GM21825 (cell line): ENCODE measurements at regions not wholly inside any gene's neighbourhood (a gene's known extent, or its start where the extent isn't known, plus 50 kb on each side); places are given as distances from the start of the nearest gene placed in this dataset.

Source experiments
- ATAC-seq: cut with Tn5 transposase; IDR thresholded peaks from one replicate; pipeline ENCODE4 v1.9.1; 2021; ENCODE audit warnings: mild to moderate bottlenecking, moderate library complexity; ENCODE audit not compliant: unreplicated experiment

- ATAC-seq = no peak
Measured at GRCh38 chr13:53143757-53144339, 115.2 kb downstream of the OLFM4 start.

- ATAC-seq = no peak
Measured at GRCh38 chr13:53144826-53145225, 116.2 kb downstream of the OLFM4 start.

- ATAC-seq = no peak
Measured at GRCh38 chr13:53150568-53150967, 122.0 kb downstream of the OLFM4 start.

- ATAC-seq = peak; percentile 99
Measured at GRCh38 chr13:53151336-53152056, 122.9 kb downstream of the OLFM4 start.

- ATAC-seq = no peak
Measured at GRCh38 chr13:53152057-53152421, 123.4 kb downstream of the OLFM4 start.

- no peak for ATAC-seq
Measured at GRCh38 chr13:53158201-53158600, 129.6 kb downstream of the OLFM4 start.

GRCh38 chr13:53159431-53159830 is 130.8 kb downstream of the OLFM4 start:
- no peak for ATAC-seq

GRCh38 chr13:53160211-53160610 is 131.6 kb downstream of the OLFM4 start:
- no peak for ATAC-seq

GRCh38 chr13:53161251-53161650 is 132.6 kb downstream of the OLFM4 start:
- ATAC-seq = no peak

GRCh38 chr13:53165261-53165660 is 136.6 kb downstream of the OLFM4 start:
- no peak for ATAC-seq

GRCh38 chr13:53167561-53167960 is 138.9 kb downstream of the OLFM4 start:
- ATAC-seq = no peak

GRCh38 chr13:53170910-53171309 is 142.3 kb downstream of the OLFM4 start:
- no peak for ATAC-seq

GRCh38 chr13:53174545-53174944 is 145.9 kb downstream of the OLFM4 start:
- ATAC-seq = no peak

- ATAC-seq = no peak
Measured at GRCh38 chr13:53180684-53181083, 152.1 kb downstream of the OLFM4 start.

GRCh38 chr13:53182724-53183123 is 154.1 kb downstream of the OLFM4 start:
- no peak for ATAC-seq

- ATAC-seq = no peak
Measured at GRCh38 chr13:53188120-53188519, 159.5 kb downstream of the OLFM4 start.

- no peak for ATAC-seq
Measured at GRCh38 chr13:53189162-53189561, 160.5 kb downstream of the OLFM4 start.

- no peak for ATAC-seq
Measured at GRCh38 chr13:53191091-53191490, 162.5 kb downstream of the OLFM4 start.

GRCh38 chr13:53197424-53197823 is 168.8 kb downstream of the OLFM4 start:
- no peak for ATAC-seq

- no peak for ATAC-seq
Measured at GRCh38 chr13:53198017-53198416, 169.4 kb downstream of the OLFM4 start.

GRCh38 chr13:53198736-53199135 is 170.1 kb downstream of the OLFM4 start:
- no peak for ATAC-seq

- ATAC-seq = no peak
Measured at GRCh38 chr13:53200075-53200474, 171.5 kb downstream of the OLFM4 start.
